ENCODE measurements at regions not wholly inside any gene's neighbourhood (a gene's known extent, or its start where the extent isn't known, plus 50 kb on each side); places are given as distances from the start of the nearest gene placed in this dataset.

- no peak for TF ChIP-seq CTCF (conservative IDR thresholded peaks at IDR 0.05)
- peak overlapping the region; percentile 87 for H3K27ac ChIP-seq
These were observed 527.1 kb upstream of the MARCKS start for GRCh38 chr6:113329942-113330635.

GRCh38 chr6:113330636-113330946 is 526.6 kb upstream of the MARCKS start:
- peak overlapping the region; percentile 87 for H3K27ac ChIP-seq
- TF ChIP-seq CTCF (conservative IDR thresholded peaks at IDR 0.05), result no peak

- peak overlapping the region; percentile 87 for H3K27ac ChIP-seq
- TF ChIP-seq CTCF (conservative IDR thresholded peaks at IDR 0.05), result no peak
These were observed 526.1 kb upstream of the MARCKS start for GRCh38 chr6:113331021-113331420.

GRCh38 chr6:113338644-113339043 is 518.5 kb upstream of the MARCKS start:
- no peak for TF ChIP-seq CTCF (conservative IDR thresholded peaks at IDR 0.05)
- H3K27ac ChIP-seq, result no peak overlapping the region

- H3K27ac ChIP-seq, result no peak overlapping the region
- no peak for TF ChIP-seq CTCF (conservative IDR thresholded peaks at IDR 0.05)
These were observed 517.9 kb upstream of the MARCKS start for GRCh38 chr6:113339209-113339608.

GRCh38 chr6:113340371-113340770 is 516.8 kb upstream of the MARCKS start:
- no peak overlapping the region for H3K27ac ChIP-seq
- TF ChIP-seq CTCF (conservative IDR thresholded peaks at IDR 0.05), result no peak

- H3K27ac ChIP-seq, result peak overlapping the region; percentile 53
- no peak for TF ChIP-seq CTCF (conservative IDR thresholded peaks at IDR 0.05)
These were observed 513.2 kb upstream of the MARCKS start for GRCh38 chr6:113343940-113344339.
